ENCODE measurements at regions not wholly inside any gene's neighbourhood (a gene's known extent, or its start where the extent isn't known, plus 50 kb on each side); places are given as distances from the start of the nearest gene placed in this dataset.

GRCh38 chr5:82522897-82523296 lies 244.7 kb upstream of the RPS23 start:
- peaks cover 11% of the 10 kb centered on the region for H3K4me1 Mint-ChIP-seq (ENCODE audit: unreplicated experiment)
- no peak overlapping the region for H3K4me3 Mint-ChIP-seq
- no peaks in the 10 kb centered on the region for H3K27me3 Mint-ChIP-seq
- H3K27ac Mint-ChIP-seq, result no peak overlapping the region
- no peak for DNase-seq (ENCODE audit: extremely low spot score, unreplicated experiment)
- H3K36me3 Mint-ChIP-seq, result no peaks in the 10 kb centered on the region
- peaks cover 17% of the 10 kb centered on the region for H3K9me3 Mint-ChIP-seq
- no peak for TF ChIP-seq CTCF (conservative IDR thresholded peaks at IDR 0.05)

GRCh38 chr5:82521431-82522051 lies 243.4 kb upstream of the RPS23 start:
- no peak overlapping the region for H3K27ac Mint-ChIP-seq
- no peak for TF ChIP-seq CTCF (conservative IDR thresholded peaks at IDR 0.05)
- no peaks in the 10 kb centered on the region for H3K27me3 Mint-ChIP-seq
- no peak overlapping the region for H3K4me3 Mint-ChIP-seq
- peaks cover 11% of the 10 kb centered on the region for H3K4me1 Mint-ChIP-seq (ENCODE audit: unreplicated experiment)
- H3K9me3 Mint-ChIP-seq, result peaks cover 16% of the 10 kb centered on the region
- no peaks in the 10 kb centered on the region for H3K36me3 Mint-ChIP-seq
- DNase-seq (ENCODE audit: extremely low spot score, unreplicated experiment), result no peak

- no peak for DNase-seq (ENCODE audit: extremely low spot score, unreplicated experiment)
- H3K27ac Mint-ChIP-seq, result no peak overlapping the region
- peaks cover 5% of the 10 kb centered on the region for H3K4me1 Mint-ChIP-seq (ENCODE audit: unreplicated experiment)
- no peaks in the 10 kb centered on the region for H3K36me3 Mint-ChIP-seq
- TF ChIP-seq CTCF (conservative IDR thresholded peaks at IDR 0.05), result no peak
- peaks cover 12% of the 10 kb centered on the region for H3K9me3 Mint-ChIP-seq
- no peaks in the 10 kb centered on the region for H3K27me3 Mint-ChIP-seq
- H3K4me3 Mint-ChIP-seq, result no peak overlapping the region
Observed at GRCh38 chr5:82519558-82519957, 241.4 kb upstream of the RPS23 start.

- peaks cover 8% of the 10 kb centered on the region for H3K9me3 Mint-ChIP-seq
- H3K4me1 Mint-ChIP-seq (ENCODE audit: unreplicated experiment), result no peaks in the 10 kb centered on the region
- H3K4me3 Mint-ChIP-seq, result no peak overlapping the region
- no peak for DNase-seq (ENCODE audit: extremely low spot score, unreplicated experiment)
- no peaks in the 10 kb centered on the region for H3K36me3 Mint-ChIP-seq
- no peak for TF ChIP-seq CTCF (conservative IDR thresholded peaks at IDR 0.05)
- no peak overlapping the region for H3K27ac Mint-ChIP-seq
- no peaks in the 10 kb centered on the region for H3K27me3 Mint-ChIP-seq
Observed at GRCh38 chr5:82517544-82518075, 239.5 kb upstream of the RPS23 start.

GRCh38 chr5:82513738-82514137 lies 235.6 kb upstream of the RPS23 start:
- Mint-ChIP-seq H3K9me3 (peaks cover 4% of the 10 kb centered on the region), H3K27me3 (no peaks in the 10 kb centered on the region), H3K4me1 (ENCODE audit: unreplicated experiment) (no peaks in the 10 kb centered on the region), H3K4me3 (no peak overlapping the region), H3K27ac (no peak overlapping the region), H3K36me3 (peaks cover under 1% of the 10 kb centered on the region)
- no peak for DNase-seq (ENCODE audit: extremely low spot score, unreplicated experiment)
- TF ChIP-seq CTCF (conservative IDR thresholded peaks at IDR 0.05), result no peak

All from type B pancreatic cell (in vitro differentiated cells).